Stimulated activated CD8-positive, alpha-beta memory T cell treated with anti-CD3 and anti-CD28 coated beads, Interleukin-2, amount 100 ng/mL, for 48 hours (primary cell): ENCODE measurements at regions not wholly inside any gene's neighbourhood (a gene's known extent, or its start where the extent isn't known, plus 50 kb on each side); places are given as distances from the start of the nearest gene placed in this dataset.

Experiments used
- DNase-seq, 2 donors: peaks; one replicate each; pipeline ENCODE4 v3.0.0-alpha.2; 2020; ENCODE audit warnings: low read depth in 2 of 2

DNA sequence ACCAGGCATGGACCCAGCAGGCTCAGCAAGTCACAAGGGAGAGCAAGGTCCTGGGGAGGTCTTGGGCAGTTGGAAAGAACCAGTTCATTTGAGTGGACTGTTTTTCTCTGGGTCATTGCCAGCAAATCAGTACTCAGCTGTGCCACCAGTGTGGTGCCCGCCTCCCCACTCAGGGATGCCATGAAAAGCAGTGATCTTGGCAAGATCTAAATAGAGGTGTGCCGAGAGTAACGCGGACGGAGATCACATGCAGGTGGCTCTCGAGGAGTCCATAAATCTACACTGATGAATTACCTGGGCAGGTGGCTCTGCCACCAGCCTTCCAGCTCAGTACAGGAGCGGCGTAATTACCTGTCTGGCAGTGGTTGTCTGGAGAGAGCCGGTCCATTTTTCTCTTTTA lies 642.2 kb downstream of the PTPRU start:
- no peak for DNase-seq

DNA sequence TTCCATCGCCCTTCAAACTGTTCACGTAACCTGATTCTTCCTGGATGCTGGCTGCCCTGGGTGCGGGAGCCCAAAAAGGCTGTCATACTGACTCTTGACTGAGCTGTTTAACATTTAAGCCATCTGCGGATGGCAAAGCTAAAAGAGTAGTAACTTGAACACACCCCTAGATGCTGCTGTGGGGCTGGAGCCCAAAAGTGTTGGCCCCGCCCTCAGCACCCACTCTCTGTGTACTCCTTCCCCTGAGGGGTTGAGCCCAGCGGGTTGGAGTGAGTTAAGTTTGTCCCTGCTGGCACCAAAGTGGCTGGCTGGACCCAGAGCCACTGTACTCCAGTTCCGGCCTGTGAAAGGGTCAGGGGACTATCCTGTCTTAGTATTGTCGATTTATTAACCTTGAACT lies 640.6 kb downstream of the PTPRU start:
- DNase-seq, result no peak

DNA sequence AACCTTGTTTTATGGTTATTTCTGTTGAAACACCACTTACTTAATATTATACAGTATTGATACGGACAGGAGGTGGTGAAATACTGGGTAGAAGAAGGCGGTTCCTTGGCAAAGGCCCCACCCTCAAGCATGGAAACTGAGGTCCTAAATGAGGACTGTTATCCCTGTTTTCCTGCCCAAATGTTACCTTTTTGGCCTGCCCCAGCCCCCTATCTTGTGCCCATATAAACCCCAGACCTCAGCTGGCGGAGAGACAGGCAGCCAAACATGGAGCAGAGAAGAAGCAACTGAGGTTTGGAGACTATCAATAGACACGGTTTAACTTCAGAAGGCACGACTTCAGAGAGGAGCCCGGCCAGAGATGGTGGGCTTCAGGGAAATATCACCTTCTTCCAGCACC lies 640.1 kb downstream of the PTPRU start:
- no peak for DNase-seq

GRCh38 chr1:29875557-29876028 lies 639.3 kb downstream of the PTPRU start:
- DNase-seq, result no peak

DNA sequence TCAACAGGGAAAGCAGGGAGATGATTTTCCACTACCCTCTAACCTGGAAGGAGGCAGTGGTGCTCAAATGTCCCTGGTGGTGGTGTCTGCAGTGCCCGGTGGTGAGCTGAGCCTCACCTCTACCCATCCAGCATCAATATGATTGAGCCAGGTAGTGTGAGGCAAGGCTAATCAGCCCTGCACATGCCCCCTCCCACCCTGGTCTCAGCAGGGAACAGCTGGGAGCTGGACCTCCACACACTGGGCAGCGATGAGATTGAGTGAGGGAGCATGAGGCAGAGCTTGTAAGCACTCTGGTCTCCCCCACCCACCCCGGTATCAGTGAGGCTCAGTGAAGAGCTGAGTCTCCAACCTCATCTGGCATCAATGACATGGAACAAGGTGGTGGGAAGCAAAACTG lies 634.3 kb downstream of the PTPRU start:
- DNase-seq, result no peak

DNA sequence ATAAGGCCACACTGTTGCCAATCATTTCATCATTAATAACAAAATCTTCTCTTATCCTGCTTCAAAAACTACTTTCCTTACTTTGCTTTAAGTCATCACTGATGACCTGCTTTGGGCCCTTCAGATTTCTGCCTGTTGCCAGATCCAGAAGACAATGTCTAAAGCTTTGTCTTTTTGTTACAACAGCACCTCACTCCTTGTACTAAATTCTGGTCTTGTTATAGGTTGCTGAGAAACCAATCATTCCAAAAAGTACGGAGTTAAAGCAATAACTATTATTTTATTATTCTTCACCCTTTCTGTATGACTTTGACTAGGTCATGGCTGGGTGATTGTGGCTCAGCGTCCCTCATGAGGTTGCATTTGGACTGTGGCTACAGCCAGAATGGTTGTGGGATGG lies 633.5 kb downstream of the PTPRU start:
- DNase-seq, result no peak

- no peak for DNase-seq
Observed at GRCh38 chr1:29868944-29869343, 632.6 kb downstream of the PTPRU start.

DNA sequence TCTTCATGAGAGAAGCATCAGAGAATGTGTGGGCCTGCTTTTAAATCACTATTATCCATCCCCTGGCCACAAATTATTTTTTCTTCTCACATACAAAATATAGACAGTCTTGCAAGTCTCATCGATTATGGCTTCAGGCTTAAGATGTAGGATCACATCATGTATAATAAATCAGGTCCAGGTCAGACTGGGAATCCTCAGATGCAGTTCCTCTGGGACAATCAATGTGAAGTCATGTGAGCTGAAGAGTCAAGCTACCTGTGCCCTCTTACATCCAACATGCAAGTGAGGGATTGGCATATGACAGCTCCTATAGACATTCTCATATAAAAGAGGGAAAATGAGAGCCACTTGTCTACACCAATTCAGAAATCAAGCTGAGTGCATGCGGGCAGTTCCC lies 631.8 kb downstream of the PTPRU start:
- no peak for DNase-seq

DNA sequence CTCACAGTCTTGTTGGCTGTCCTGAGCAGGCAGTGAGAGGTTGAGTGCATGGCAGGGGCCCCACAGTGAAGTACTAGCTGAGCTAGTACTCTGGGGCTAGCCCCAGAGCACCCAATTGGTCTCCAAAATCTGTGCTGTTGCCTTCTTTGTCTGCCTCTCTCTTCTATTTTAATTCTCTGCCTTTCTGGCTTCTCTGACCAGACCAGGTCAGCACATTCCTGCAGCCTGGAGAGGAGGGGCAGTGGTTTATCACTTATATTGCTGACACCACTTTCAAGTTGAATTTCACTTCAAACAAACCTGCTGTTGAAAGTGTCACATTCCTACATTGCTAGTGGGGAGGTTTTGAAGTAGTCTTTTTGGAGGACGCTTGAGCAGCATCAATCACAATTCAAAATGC lies 628.7 kb downstream of the PTPRU start:
- DNase-seq, result no peak

DNA sequence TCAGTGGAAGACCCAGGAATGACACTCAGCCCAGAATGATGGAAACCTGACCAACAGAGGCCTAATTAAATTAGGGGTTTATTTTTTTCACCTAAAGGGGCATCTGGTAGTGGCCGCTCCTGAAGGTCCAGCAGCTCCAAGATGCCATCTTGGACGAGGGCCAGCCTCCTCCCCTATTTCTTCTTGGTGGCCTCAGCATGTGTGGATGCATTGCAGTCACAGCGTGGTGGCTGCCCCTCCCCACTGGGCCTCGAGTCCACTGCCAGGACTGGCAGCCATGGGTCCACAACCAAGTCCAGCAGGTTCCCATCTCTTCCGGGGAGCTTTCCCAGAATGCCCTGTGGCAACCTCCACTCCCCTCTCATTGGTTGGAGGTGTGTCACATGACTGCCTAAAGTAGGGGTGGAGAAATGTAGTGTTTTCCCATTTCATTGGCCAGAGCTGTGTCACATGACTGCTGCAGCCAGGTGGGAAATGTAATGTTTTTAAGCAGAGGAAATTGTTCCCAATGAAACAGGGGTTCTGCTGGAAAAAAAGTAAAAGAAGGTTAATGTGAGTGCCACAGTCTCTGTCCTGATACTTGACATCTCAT lies 628.2 kb downstream of the PTPRU start:
- DNase-seq, result no peak

- DNase-seq, result no peak
Observed at GRCh38 chr1:29861922-29862321, 625.6 kb downstream of the PTPRU start.

GRCh38 chr1:29861446-29861845 lies 625.1 kb downstream of the PTPRU start:
- no peak for DNase-seq

DNA sequence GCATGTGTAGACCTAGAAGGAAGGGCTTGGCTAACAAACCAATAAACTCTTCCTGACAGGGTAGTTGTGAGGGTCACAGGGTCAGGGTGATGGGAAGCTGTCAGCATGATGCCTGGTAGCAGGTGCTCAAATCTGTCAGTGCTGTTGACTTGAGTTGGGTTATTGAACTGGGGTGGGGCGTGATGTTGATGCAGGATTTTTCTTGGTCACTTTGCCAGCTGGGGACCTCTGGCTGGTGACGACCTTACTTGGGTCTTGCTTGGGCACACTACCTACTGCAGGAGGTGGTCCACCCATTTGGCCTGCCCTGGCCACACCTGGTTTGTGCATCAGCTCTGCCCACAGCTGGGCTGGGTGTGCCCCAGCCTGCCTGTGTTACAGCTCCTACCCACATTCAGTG lies 624.4 kb downstream of the PTPRU start:
- DNase-seq, result no peak

DNA sequence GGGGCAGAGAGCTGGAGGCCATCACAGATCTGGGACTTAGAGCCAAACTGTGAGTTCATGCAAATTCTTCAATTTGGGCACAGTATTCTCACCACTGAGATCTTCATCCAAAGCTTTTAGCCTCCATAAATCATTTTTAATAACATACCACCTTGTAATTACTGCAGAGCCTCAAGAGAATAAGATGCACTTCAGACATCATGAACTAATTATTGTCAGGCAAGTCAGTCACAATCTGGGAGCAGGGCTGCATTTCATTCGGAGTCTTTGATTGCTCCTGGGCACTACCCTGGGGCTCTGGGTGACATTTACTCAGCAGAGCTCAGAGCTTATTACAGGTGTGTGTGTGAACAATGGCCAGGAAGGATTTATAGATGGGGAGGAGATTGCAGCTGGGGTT lies 623.7 kb downstream of the PTPRU start:
- no peak for DNase-seq

GRCh38 chr1:29859126-29859525 lies 622.8 kb downstream of the PTPRU start:
- DNase-seq, result no peak

DNA sequence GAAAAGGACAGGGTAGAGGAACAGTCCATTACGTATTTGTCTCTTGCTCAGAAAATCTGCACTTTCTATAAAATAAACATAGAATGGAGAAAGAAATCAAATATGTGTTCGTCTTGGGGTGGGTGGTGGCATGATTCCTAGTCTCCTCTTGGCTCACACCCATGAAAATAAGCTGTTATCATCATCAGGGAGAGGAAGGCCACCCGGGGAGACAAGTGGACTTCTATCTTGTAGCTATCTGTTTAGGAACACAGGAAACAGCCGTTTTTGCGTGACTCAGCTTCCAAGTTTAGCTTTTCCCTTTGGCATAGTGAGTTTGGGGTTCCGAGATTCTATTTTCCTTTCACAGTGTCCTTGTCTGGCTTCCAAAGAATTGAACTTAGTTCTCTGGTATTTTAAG lies 622.3 kb downstream of the PTPRU start:
- no peak for DNase-seq

DNA sequence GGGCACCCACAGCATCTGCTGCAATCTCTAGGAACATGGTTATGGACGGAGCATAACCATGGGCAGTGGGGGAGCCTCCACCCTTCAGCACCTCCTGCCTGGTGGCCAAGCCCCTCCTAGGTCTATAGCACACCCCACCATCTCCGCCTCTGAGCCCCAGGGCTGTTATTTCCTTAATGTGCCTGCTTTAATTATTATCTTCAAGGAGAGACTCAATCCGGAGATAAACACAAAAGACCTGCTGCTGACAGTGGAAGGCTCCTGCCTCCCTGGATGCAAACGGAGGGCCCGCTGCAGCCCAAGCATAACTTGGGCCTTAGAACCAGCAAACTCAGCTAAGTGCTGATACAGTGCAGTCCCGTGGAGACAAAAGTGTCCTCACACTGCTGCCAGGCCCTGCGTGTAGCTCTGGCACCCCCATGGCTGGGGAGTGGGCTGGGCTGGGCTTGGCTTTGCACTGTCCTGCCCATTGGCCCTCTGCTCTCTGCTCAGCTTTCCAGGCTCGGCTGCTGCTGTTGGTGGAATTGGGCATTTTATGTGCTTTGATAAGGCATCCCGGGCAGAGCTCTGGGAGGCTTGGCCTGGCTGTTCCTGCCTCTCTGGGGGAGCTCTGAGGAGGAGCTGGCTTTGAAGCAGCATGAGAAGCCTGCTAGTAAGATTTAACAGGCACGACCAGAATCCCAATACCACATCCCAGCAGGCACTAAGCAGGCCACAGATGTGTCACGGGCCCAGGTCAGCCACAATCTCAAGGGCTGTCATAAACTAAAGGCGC lies 620.2 kb downstream of the PTPRU start:
- no peak for DNase-seq

DNA sequence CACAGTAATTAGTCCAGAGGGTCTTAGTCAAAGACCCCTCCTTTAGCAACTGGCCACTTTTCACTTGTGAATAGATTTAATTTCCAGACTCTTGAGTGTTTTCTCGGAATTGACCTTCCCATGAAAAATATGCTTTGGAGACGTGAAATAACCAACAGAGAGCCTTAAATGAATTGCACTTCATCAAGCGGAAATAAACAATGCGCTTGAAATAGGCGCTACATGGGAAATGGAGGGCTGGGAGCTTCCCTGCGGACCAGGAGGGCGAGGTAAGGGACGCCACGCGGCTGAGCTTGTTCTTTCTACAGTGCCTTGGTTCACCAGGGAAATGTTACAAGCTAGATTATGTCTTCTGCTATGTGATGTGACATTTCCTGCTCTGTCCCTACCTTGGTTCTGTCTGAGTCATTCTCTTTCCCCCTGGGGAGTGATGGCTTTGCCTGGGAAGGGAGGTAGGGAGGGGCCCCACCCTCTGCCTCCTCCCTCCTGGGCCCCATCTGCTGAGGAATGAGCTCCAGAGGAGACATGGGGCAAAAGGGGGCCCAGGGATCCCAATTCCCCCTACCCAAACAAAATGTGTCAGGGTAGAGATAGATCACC lies 619.3 kb downstream of the PTPRU start:
- DNase-seq, result no peak

- no peak for DNase-seq
Observed at GRCh38 chr1:29854700-29855276, 618.5 kb downstream of the PTPRU start.

- DNase-seq, result no peak
Observed at GRCh38 chr1:29853716-29854330, 617.5 kb downstream of the PTPRU start.

DNA sequence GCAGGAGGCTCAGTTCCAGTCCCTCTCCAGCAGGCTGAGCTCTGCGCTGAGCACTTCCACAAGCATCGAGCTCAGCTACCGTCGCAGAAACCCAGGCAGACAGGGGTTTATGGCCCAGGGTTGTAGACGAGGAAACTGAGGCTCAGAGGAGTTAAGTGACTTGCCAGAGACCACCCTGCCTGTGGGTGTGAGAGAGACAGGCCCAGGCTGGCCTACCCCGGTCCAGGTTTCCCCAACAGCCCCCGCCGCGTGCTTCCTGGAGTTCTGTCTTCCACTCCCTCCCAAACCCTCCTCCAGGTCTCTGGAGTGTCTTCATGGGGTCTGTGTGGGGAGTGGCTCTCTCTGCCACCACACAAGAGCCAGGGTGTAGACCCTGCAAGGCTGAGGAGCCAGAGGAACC lies 615.9 kb downstream of the PTPRU start:
- no peak for DNase-seq

- no peak for DNase-seq
Observed at GRCh38 chr1:29851691-29852090, 615.4 kb downstream of the PTPRU start.
